Astrocyte (in vitro differentiated cells and primary cell): ENCODE measurements at regions not wholly inside any gene's neighbourhood (a gene's known extent, or its start where the extent isn't known, plus 50 kb on each side); places are given as distances from the start of the nearest gene placed in this dataset.

Source experiments
- DNase-seq: peaks from one replicate; pipeline ENCODE4 v3.0.0-alpha.2; 2010; ENCODE audit warnings: low read depth
- FAIRE-seq: peaks from 2 replicates; lab custom pipeline; 2011; peaks lifted over from hg19 to GRCh38; lab: Jason Lieb, UNC
- H2AFZ ChIP-seq: 2 replicates; pipeline ENCODE4 v1.6.0; 2012; ENCODE audit warnings: low read depth, low read length, inconsistent platforms
- H3K27ac ChIP-seq: 2 replicates; pipeline ENCODE4 v1.5.1; 2011; ENCODE audit warnings: low read depth, low read length, inconsistent platforms
- H3K27me3 ChIP-seq: 2 replicates; pipeline ENCODE4 v1.6.0; 2011; ENCODE audit warnings: low read length, inconsistent platforms; ENCODE audit not compliant: insufficient read depth
- H3K36me3 ChIP-seq: 2 replicates; pipeline ENCODE4 v1.5.1; 2011; ENCODE audit warnings: low read length, inconsistent platforms; ENCODE audit not compliant: insufficient read depth
- H3K4me1 ChIP-seq: 2 replicates; pipeline ENCODE4 v1.5.1; 2011; ENCODE audit warnings: low read length, inconsistent platforms; ENCODE audit not compliant: insufficient read depth
- H3K4me2 ChIP-seq: 2 replicates; pipeline ENCODE4 v1.6.0; 2012; ENCODE audit warnings: low read length, inconsistent platforms
- H3K4me3 ChIP-seq: 2 replicates; pipeline ENCODE4 v1.5.1; 2011; ENCODE audit warnings: low read depth, mild to moderate bottlenecking, low read length, inconsistent platforms; ENCODE audit not compliant: insufficient read depth
- H3K79me2 ChIP-seq: 2 replicates; pipeline ENCODE4 v1.6.0; 2012; ENCODE audit warnings: mild to moderate bottlenecking, low read length, inconsistent platforms; ENCODE audit not compliant: insufficient read depth
- H3K9ac ChIP-seq: 2 replicates; pipeline ENCODE4 v1.6.0; 2012; ENCODE audit warnings: mild to moderate bottlenecking, low read length, inconsistent platforms
- H3K9me3 ChIP-seq: 2 replicates; pipeline ENCODE4 v1.5.1; 2012; ENCODE audit warnings: low read depth, mild to moderate bottlenecking, low read length, inconsistent platforms; ENCODE audit not compliant: insufficient read depth
- H4K20me1 ChIP-seq: 2 replicates; pipeline ENCODE4 v1.6.0; 2012; ENCODE audit warnings: low read length, inconsistent platforms; ENCODE audit not compliant: insufficient read depth
- H3K27ac Mint-ChIP-seq: one replicate; pipeline ENCODE4 v1.8.0; 2021; ENCODE audit warnings: mild to moderate bottlenecking, mixed read lengths; ENCODE audit not compliant: unreplicated experiment
- H3K27me3 Mint-ChIP-seq: one replicate; pipeline ENCODE4 v1.8.0; 2021; ENCODE audit warnings: low read depth, mixed read lengths; ENCODE audit not compliant: unreplicated experiment
- H3K36me3 Mint-ChIP-seq: one replicate; pipeline ENCODE4 v1.8.0; 2021; ENCODE audit warnings: low read depth, mixed read lengths; ENCODE audit not compliant: unreplicated experiment
- H3K4me1 Mint-ChIP-seq: one replicate; pipeline ENCODE4 v1.8.0; 2021; ENCODE audit warnings: low read depth, mixed read lengths; ENCODE audit not compliant: unreplicated experiment
- H3K4me3 Mint-ChIP-seq: one replicate; pipeline ENCODE4 v1.8.0; 2021; ENCODE audit warnings: mild to moderate bottlenecking, moderate library complexity, mixed read lengths; ENCODE audit not compliant: unreplicated experiment
- H3K9me3 Mint-ChIP-seq: one replicate; pipeline ENCODE4 v1.8.0; 2021; ENCODE audit warnings: mild to moderate bottlenecking, mixed read lengths; ENCODE audit not compliant: unreplicated experiment
- EZH2 ChIP-seq: IDR thresholded peaks from 2 replicates; pipeline ENCODE4 v1.6.1; 2012; ENCODE audit warnings: mild to moderate bottlenecking, low read length, inconsistent platforms; ENCODE audit not compliant: insufficient read depth
- TF ChIP-seq, protein P1 (sequence below): IDR thresholded peaks from 2 replicates; pipeline ENCODE4 v1.5.1; 2011; ENCODE audit warnings: low read depth, mild to moderate bottlenecking, inconsistent platforms, low read length, moderate library complexity; ENCODE audit not compliant: insufficient read depth

DNA sequence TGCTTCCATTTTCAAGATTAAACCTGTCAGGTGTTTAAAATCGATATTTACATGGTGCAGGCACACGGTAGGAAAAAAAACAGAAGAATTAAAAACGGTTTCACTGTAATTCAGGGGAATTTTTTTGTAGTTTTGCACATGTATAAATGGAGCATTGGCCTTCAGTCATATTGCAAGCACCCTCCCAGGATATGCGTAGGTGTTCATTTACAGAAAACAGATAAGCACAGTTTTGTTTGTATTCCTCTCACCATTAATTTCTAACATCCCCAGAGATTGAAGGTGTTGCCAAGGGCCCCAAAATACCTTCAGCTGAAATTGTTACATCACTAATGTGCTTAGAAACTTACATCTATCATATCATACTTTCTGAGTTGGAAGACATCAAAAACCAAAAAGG, 427.1 kb upstream of the NR2F2 start:
- no peaks in the 10 kb centered on the region for H3K4me1 ChIP-seq
- H3K9ac ChIP-seq: no peak overlapping the region
- Mint-ChIP-seq H3K4me3 (no peak overlapping the region), H3K4me1 (no peaks in the 10 kb centered on the region), H3K36me3 (no peaks in the 10 kb centered on the region), H3K27me3 (peaks cover 10% of the 10 kb centered on the region), H3K9me3 (peaks cover 2% of the 10 kb centered on the region), H3K27ac (no peak overlapping the region)
- DNase-seq (no peak), FAIRE-seq (no peak)
- no peaks in the 10 kb centered on the region for H3K79me2 ChIP-seq
- no peaks in the 10 kb centered on the region for H3K27me3 ChIP-seq
- no peaks in the 10 kb centered on the region for H4K20me1 ChIP-seq
- no peaks in the 10 kb centered on the region for H3K9me3 ChIP-seq
- H3K4me2 ChIP-seq: no peak overlapping the region
- no peak overlapping the region for H3K4me3 ChIP-seq
- no peak overlapping the region for H3K27ac ChIP-seq
- H3K36me3 ChIP-seq: no peaks in the 10 kb centered on the region
- no peak overlapping the region for H2AFZ ChIP-seq
- TF ChIP-seq EZH2: no peak
- TF ChIP-seq, protein P1, sequence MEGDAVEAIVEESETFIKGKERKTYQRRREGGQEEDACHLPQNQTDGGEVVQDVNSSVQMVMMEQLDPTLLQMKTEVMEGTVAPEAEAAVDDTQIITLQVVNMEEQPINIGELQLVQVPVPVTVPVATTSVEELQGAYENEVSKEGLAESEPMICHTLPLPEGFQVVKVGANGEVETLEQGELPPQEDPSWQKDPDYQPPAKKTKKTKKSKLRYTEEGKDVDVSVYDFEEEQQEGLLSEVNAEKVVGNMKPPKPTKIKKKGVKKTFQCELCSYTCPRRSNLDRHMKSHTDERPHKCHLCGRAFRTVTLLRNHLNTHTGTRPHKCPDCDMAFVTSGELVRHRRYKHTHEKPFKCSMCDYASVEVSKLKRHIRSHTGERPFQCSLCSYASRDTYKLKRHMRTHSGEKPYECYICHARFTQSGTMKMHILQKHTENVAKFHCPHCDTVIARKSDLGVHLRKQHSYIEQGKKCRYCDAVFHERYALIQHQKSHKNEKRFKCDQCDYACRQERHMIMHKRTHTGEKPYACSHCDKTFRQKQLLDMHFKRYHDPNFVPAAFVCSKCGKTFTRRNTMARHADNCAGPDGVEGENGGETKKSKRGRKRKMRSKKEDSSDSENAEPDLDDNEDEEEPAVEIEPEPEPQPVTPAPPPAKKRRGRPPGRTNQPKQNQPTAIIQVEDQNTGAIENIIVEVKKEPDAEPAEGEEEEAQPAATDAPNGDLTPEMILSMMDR: no peak

DNA sequence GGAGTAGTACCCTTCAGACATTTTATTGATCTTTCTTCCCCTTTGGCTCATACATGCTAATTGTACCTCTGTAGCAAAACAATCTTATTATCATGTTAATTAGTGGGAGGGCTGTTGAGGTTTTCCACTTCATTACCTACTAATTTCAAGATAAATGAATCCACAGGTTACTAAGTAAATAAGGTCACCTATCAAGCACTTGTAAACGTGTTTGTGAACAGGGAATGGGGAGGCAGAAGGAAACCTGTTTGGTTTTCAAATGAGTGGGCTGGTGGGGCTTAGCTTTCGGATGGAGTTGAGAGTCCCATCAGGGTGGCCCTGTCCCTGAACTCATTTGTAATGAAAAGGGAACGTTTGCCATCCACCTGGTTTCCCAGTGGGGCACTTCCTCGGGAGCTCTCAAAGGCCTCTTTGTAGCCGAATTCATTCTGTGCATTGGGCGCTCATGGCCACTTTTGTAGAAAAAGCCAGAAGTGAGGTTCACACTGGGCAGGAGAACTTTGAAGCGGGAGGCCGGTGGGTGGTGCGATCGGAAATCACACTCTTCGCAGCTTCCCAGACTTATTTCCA, 419.8 kb upstream of the NR2F2 start:
- peaks cover 22% of the 10 kb centered on the region for H3K27me3 Mint-ChIP-seq
- no peak overlapping the region for H3K4me3 Mint-ChIP-seq
- peaks cover 13% of the 10 kb centered on the region for H3K4me1 Mint-ChIP-seq

More for the DNA sequence above, 419.8 kb upstream of the NR2F2 start:
- no peaks in the 10 kb centered on the region for H3K9me3 ChIP-seq
- no peak overlapping the region for H3K9ac ChIP-seq
- FAIRE-seq: no peak
- H2AFZ ChIP-seq: no peak overlapping the region
- Mint-ChIP-seq H3K36me3 (no peaks in the 10 kb centered on the region), H3K27ac (no peak overlapping the region), H3K9me3 (no peaks in the 10 kb centered on the region)
- H3K27ac ChIP-seq: no peak overlapping the region
- peaks cover 5% of the 10 kb centered on the region for H3K27me3 ChIP-seq
- no peak for DNase-seq
- no peaks in the 10 kb centered on the region for H3K36me3 ChIP-seq
- no peaks in the 10 kb centered on the region for H4K20me1 ChIP-seq
- no peaks in the 10 kb centered on the region for H3K4me1 ChIP-seq
- H3K4me3 ChIP-seq: no peak overlapping the region
- TF ChIP-seq, protein P1: no peak
- no peak for TF ChIP-seq EZH2
- no peak overlapping the region for H3K4me2 ChIP-seq
- H3K79me2 ChIP-seq: no peaks in the 10 kb centered on the region
